K562 (cell line): ENCODE measurements at regions not wholly inside any gene's neighbourhood (a gene's known extent, or its start where the extent isn't known, plus 50 kb on each side); places are given as distances from the start of the nearest gene placed in this dataset.

Experiments used
- ATAC-seq: fragments of 200-7000 bp; cut with Tn5 transposase; 3 replicates; pipeline ENCODE4 v1.9.1; 2020; ENCODE audit warnings: moderate library complexity
- BruUV-seq: library from RNA; stranded (reverse); fragments of 400-500 nt; replicated peaks from 2 replicates; lab custom pipeline; 2021; lab: Mats Ljungman, UMichigan
- CTCF ChIA-PET: fragments of 300-600 bp; formaldehyde crosslinking; extraction: SDS; loops from one replicate; lab custom pipeline; 2021; ENCODE audit warnings: low intra/inter-chr PET ratio; lab: Yijun Ruan, JAX
- POLR2A ChIA-PET: fragments of 300-600, 350-650 bp; sonication (Branson Sonifier 250); formaldehyde crosslinking; extraction: SDS; loops from one replicate; lab custom pipeline; 2021; ENCODE audit warnings: antibody characterized with exemption, inconsistent platforms; lab: Yijun Ruan, JAX
- DNase-seq, 4 experiments: peaks; one replicate each; pipeline versions ENCODE4 v3.0.0 to v3.0.0-alpha.2; 2011 to 2018; ENCODE audit warnings: low spot score in 3 of 4, mixed read lengths in 3 of 4; ENCODE audit errors: extremely low read depth in 1 of 4
- FAIRE-seq: peaks from 2 replicates; lab custom pipeline; 2011; peaks lifted over from hg19 to GRCh38; lab: Jason Lieb, UNC
- H2AFZ ChIP-seq: 2 replicates; pipeline ENCODE4 v1.6.0; 2011; ENCODE audit warnings: low read depth, low read length, control low read depth, inconsistent platforms
- H3K27ac ChIP-seq: fragments of 200-600 bp; 3 replicates; pipeline ENCODE4 v1.8.0; 2011; ENCODE audit warnings: low read depth, mild to moderate bottlenecking, control low read depth, inconsistent platforms, low read length, moderate library complexity, mixed read lengths; ENCODE audit errors: extremely low read depth
- H3K27me3 ChIP-seq, 2 experiments: fragments of 300-600 bp in 1 of 2; 2 replicates in 1 of 2; 3 replicates in 1 of 2; pipeline versions ENCODE4 v1.6.0 to v1.8.0; 2011; ENCODE audit warnings: inconsistent platforms in 2 of 2, low read length in 2 of 2, mild to moderate bottlenecking in 1 of 2, mixed read lengths in 1 of 2, moderate library complexity in 1 of 2; ENCODE audit not compliant: control insufficient read depth in 2 of 2, insufficient read depth in 2 of 2
- H3K36me3 ChIP-seq: fragments of 300-600 bp; 3 replicates; pipeline ENCODE4 v1.8.0; 2011; ENCODE audit warnings: mild to moderate bottlenecking, low read length, inconsistent platforms; ENCODE audit not compliant: control insufficient read depth, insufficient read depth
- H3K4me1 ChIP-seq, 2 experiments: fragments of 200-600 bp in 1 of 2; replicated peaks in 1 of 2; 2 replicates in 1 of 2; 3 replicates in 1 of 2; pipeline versions ENCODE4 v1.5.1 to v1.8.0; 2011; ENCODE audit warnings: inconsistent platforms in 2 of 2, low read length in 2 of 2, mild to moderate bottlenecking in 1 of 2, mixed read lengths in 1 of 2, moderate library complexity in 1 of 2; ENCODE audit not compliant: control insufficient read depth in 2 of 2, insufficient read depth in 2 of 2
- H3K4me2 ChIP-seq: 2 replicates; pipeline ENCODE4 v1.6.1; 2011; ENCODE audit warnings: low read length, control low read depth, inconsistent platforms, mixed read lengths; ENCODE audit not compliant: insufficient read depth
- H3K4me3 ChIP-seq: fragments of 200-600 bp; sonication (generic), shearing (Covaris generic); 2 replicates; pipeline ENCODE4 v1.5.1; 2016; ENCODE audit warnings: control low read depth, inconsistent platforms
- H3K79me2 ChIP-seq: fragments of 200-600 bp; 3 replicates; pipeline ENCODE4 v1.8.0; 2011; ENCODE audit warnings: low read length, inconsistent platforms; ENCODE audit not compliant: control insufficient read depth, insufficient read depth
- H3K9ac ChIP-seq, 2 experiments: 2 replicates each; pipeline versions ENCODE4 v1.6.0 to v1.6.1; 2011; ENCODE audit warnings: low read depth in 2 of 2, low read length in 2 of 2, control low read depth in 1 of 2, inconsistent platforms in 1 of 2, mild to moderate bottlenecking in 1 of 2, mixed read lengths in 1 of 2; ENCODE audit not compliant: insufficient read depth in 1 of 2
- H3K9me1 ChIP-seq: one replicate; pipeline ENCODE4 v1.6.0; 2011; ENCODE audit warnings: inconsistent platforms, mild to moderate bottlenecking, low read length, moderate library complexity; ENCODE audit not compliant: control insufficient read depth, insufficient read depth
- H3K9me3 ChIP-seq: replicated peaks from 2 replicates; pipeline ENCODE4 v1.5.1; 2011; ENCODE audit warnings: low read depth, low read length, inconsistent platforms; ENCODE audit not compliant: control insufficient read depth, insufficient read depth
- H4K20me1 ChIP-seq: replicated peaks from 2 replicates; pipeline ENCODE4 v1.6.1; 2011; ENCODE audit warnings: low read length, inconsistent platforms, mixed read lengths; ENCODE audit not compliant: control insufficient read depth, insufficient read depth
- ESRRB ChIP-seq: fragments of 250-450 bp; sonication (Bioruptor Pico); IDR thresholded peaks from 2 replicates; pipeline ENCODE4 v1.5.0; 2020; ENCODE audit warnings: mild to moderate bottlenecking, moderate library complexity, borderline replicate concordance
- HDAC3 ChIP-seq: fragments of 450-650 bp; IDR thresholded peaks from 2 replicates; pipeline ENCODE4 v1.6.1; 2018; ENCODE audit warnings: borderline replicate concordance, mild to moderate bottlenecking, moderate library complexity; ENCODE audit not compliant: partially characterized antibody
- SAP30 ChIP-seq: fragments of 200-600 bp; sonication (generic); IDR thresholded peaks from 2 replicates; pipeline ENCODE4 v1.6.1; 2012; ENCODE audit warnings: borderline replicate concordance, low read depth, mild to moderate bottlenecking, moderate library complexity, low read length, control low read depth, inconsistent platforms; ENCODE audit not compliant: insufficient read depth, poor library complexity, severe bottlenecking
- SMARCA5 ChIP-seq: fragments of 450-650 bp; IDR thresholded peaks from 2 replicates; pipeline ENCODE4 v1.6.1; 2016
- SNRNP70 ChIP-seq: fragments of 200-400 bp; formaldehyde crosslinking; optimal IDR thresholded peaks from 2 replicates; pipeline ENCODE3; 2017; ENCODE audit warnings: low read depth, low read length
- ZFP1 ChIP-seq: fragments of 450-650 bp; formaldehyde crosslinking; IDR thresholded peaks from 2 replicates; pipeline ENCODE4 v1.4.0; 2020; ENCODE audit warnings: mild to moderate bottlenecking, mixed read lengths
- ZNF785 ChIP-seq: fragments of 250-450 bp; sonication (Bioruptor Pico); IDR thresholded peaks from 2 replicates; pipeline ENCODE4 v1.4.0; 2020; ENCODE audit warnings: mild to moderate bottlenecking
- WGBS: fragments of 100-300 bp; shearing (Covaris generic); methylation state at CpG from one replicate; pipeline ENCODE4 v1.1.6; 2016; ENCODE audit warnings: low coverage, mixed read lengths; ENCODE audit not compliant: insufficient coverage; ENCODE audit errors: missing lambda C conversion rate; 5-methylcytosine and 5-hydroxymethylcytosine counted together
- in situ Hi-C: fragments of 300-500 bp; cut with MboI; formaldehyde crosslinking; loops from 4 replicates; pipeline ENCODE4 v1.15.0; 2018; ENCODE audit warnings: inconsistent platforms, mixed read lengths
- intact Hi-C: fragments of 100-400 bp; cut with micrococcal nuclease; formaldehyde crosslinking; loops from 2 replicates; pipeline ENCODE4 v1.14.2; 2022
- TF ChIP-seq, protein P1 (sequence below): fragments of 450-650 bp; IDR thresholded peaks from 2 replicates; pipeline ENCODE4 v1.7.0; 2016; ENCODE audit warnings: borderline replicate concordance

DNA sequence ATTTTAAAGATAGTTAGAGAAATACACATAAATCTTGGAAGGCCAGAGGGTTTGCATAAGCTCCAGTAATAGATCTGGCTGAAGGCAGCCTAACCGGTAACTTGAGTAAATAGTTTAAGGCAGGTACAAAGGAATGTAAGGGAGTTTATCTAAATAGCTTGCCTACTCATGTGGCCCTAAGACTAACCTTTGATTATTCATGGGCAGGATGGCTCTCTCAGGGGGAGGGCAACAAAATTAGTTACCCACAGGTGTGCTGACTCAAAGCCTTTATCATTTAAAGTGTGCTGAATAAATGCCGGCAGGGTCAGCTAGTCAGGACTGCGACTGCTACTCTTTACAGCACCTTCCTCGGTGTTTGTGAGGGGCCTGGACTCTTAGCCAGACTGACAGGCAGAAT lies 761.3 kb upstream of the KIF2B start:
- H3K36me3 ChIP-seq, result no peaks in the 10 kb centered on the region
- no peak overlapping the region for H3K9ac ChIP-seq
- no peaks in the 10 kb centered on the region for H3K79me2 ChIP-seq
- TF ChIP-seq SMARCA5 (no peak), ZFP1 (CRISPR knock-in tag) (no peak), ESRRB (CRISPR knock-in tag) (no peak), SNRNP70 (no peak), HDAC3 (no peak), ZNF785 (no peak), SAP30 (no peak)
- TF ChIP-seq, protein P1, sequence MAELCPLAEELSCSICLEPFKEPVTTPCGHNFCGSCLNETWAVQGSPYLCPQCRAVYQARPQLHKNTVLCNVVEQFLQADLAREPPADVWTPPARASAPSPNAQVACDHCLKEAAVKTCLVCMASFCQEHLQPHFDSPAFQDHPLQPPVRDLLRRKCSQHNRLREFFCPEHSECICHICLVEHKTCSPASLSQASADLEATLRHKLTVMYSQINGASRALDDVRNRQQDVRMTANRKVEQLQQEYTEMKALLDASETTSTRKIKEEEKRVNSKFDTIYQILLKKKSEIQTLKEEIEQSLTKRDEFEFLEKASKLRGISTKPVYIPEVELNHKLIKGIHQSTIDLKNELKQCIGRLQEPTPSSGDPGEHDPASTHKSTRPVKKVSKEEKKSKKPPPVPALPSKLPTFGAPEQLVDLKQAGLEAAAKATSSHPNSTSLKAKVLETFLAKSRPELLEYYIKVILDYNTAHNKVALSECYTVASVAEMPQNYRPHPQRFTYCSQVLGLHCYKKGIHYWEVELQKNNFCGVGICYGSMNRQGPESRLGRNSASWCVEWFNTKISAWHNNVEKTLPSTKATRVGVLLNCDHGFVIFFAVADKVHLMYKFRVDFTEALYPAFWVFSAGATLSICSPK, result no peak
- DNase-seq, result no peak
- ChIA-PET CTCF (no interaction called here), POLR2A (no interaction called here)
- H3K4me1 ChIP-seq, result no peaks in the 10 kb centered on the region
- H3K27me3 ChIP-seq, result no peaks in the 10 kb centered on the region
- H3K4me2 ChIP-seq, result no peak overlapping the region
- no peak overlapping the region for H3K4me3 ChIP-seq
- in situ Hi-C loops, result no loop called here
- no peak overlapping the region for H2AFZ ChIP-seq
- H3K27ac ChIP-seq, result no peak overlapping the region
- no peaks in the 10 kb centered on the region for H4K20me1 ChIP-seq
- ATAC-seq, result no peak
- intact Hi-C loops, result no loop called here
- H3K9me1 ChIP-seq, result no peaks in the 10 kb centered on the region
- WGBS, result 0% methylated on average over 3 of the region's 4 CpGs
- no peak for FAIRE-seq
- no peaks in the 10 kb centered on the region; the same call in 1 of the 2 replicates for H3K9me3 ChIP-seq
- no TSS peak for BruUV-seq
